ENCODE measurements at regions not wholly inside any gene's neighbourhood (a gene's known extent, or its start where the extent isn't known, plus 50 kb on each side); places are given as distances from the start of the nearest gene placed in this dataset.

- Histone ChIP-seq H3K9me3 (ENCODE audit: insufficient read depth, low read depth, low read length) (no peaks in the 10 kb centered on the region), H3K9me2 (replicated peaks; ENCODE audit: low read depth, low read length) (no peaks in the 10 kb centered on the region), H2AFZ (ENCODE audit: low read length) (no peak overlapping the region), H3K27me3 (ENCODE audit: insufficient read depth, low read length, poor library complexity, severe bottlenecking) (no peaks in the 10 kb centered on the region), H3K9ac (ENCODE audit: low read depth, low read length, poor library complexity, severe bottlenecking) (no peak overlapping the region), H3K79me2 (ENCODE audit: insufficient read depth, low read length) (no peaks in the 10 kb centered on the region), H3K36me3 (ENCODE audit: insufficient read depth, low read length) (no peaks in the 10 kb centered on the region), H3K4me1 (ENCODE audit: insufficient read depth, low read length, poor library complexity, severe bottlenecking) (no peaks in the 10 kb centered on the region), H4K20me1 (ENCODE audit: insufficient read depth, low read length, poor library complexity, severe bottlenecking) (no peaks in the 10 kb centered on the region), H3K4me2 (ENCODE audit: low read depth, low read length, poor library complexity, severe bottlenecking) (no peak overlapping the region), H3F3A (ENCODE audit: low read depth) (no peaks in the 10 kb centered on the region), H3K4me3 (ENCODE audit: low read length, poor library complexity, severe bottlenecking) (no peak overlapping the region)
- TF ChIP-seq, protein P1, sequence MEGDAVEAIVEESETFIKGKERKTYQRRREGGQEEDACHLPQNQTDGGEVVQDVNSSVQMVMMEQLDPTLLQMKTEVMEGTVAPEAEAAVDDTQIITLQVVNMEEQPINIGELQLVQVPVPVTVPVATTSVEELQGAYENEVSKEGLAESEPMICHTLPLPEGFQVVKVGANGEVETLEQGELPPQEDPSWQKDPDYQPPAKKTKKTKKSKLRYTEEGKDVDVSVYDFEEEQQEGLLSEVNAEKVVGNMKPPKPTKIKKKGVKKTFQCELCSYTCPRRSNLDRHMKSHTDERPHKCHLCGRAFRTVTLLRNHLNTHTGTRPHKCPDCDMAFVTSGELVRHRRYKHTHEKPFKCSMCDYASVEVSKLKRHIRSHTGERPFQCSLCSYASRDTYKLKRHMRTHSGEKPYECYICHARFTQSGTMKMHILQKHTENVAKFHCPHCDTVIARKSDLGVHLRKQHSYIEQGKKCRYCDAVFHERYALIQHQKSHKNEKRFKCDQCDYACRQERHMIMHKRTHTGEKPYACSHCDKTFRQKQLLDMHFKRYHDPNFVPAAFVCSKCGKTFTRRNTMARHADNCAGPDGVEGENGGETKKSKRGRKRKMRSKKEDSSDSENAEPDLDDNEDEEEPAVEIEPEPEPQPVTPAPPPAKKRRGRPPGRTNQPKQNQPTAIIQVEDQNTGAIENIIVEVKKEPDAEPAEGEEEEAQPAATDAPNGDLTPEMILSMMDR (conservative IDR thresholded peaks at IDR 0.05; ENCODE audit: low read length), result no peak
- TF ChIP-seq EZH2phosphoT487 (IDR thresholded peaks at IDR 0.05; ENCODE audit: borderline replicate concordance), result no peak
Measured at GRCh38 chr7:27466703-27467102, 196.0 kb downstream of the HIBADH start.

GRCh38 chr7:27472043-27472442 lies 190.6 kb downstream of the HIBADH start:
- H2AFZ ChIP-seq (ENCODE audit: low read length), result no peak overlapping the region
- no peak for TF ChIP-seq EZH2phosphoT487 (IDR thresholded peaks at IDR 0.05; ENCODE audit: borderline replicate concordance)
- TF ChIP-seq, protein P1 (conservative IDR thresholded peaks at IDR 0.05; ENCODE audit: low read length), result no peak
- no peak overlapping the region for H3K9ac ChIP-seq (ENCODE audit: low read depth, low read length, poor library complexity, severe bottlenecking)
- H4K20me1 ChIP-seq (ENCODE audit: insufficient read depth, low read length, poor library complexity, severe bottlenecking), result no peaks in the 10 kb centered on the region
- no peaks in the 10 kb centered on the region for H3K4me1 ChIP-seq (ENCODE audit: insufficient read depth, low read length, poor library complexity, severe bottlenecking)
- H3K4me3 ChIP-seq (ENCODE audit: low read length, poor library complexity, severe bottlenecking), result no peak overlapping the region
- H3K79me2 ChIP-seq (ENCODE audit: insufficient read depth, low read length), result no peaks in the 10 kb centered on the region
- H3K27me3 ChIP-seq (ENCODE audit: insufficient read depth, low read length, poor library complexity, severe bottlenecking), result no peaks in the 10 kb centered on the region
- no peaks in the 10 kb centered on the region for H3K9me2 ChIP-seq (replicated peaks; ENCODE audit: low read depth, low read length)
- H3F3A ChIP-seq (ENCODE audit: low read depth), result no peaks in the 10 kb centered on the region
- H3K4me2 ChIP-seq (ENCODE audit: low read depth, low read length, poor library complexity, severe bottlenecking), result no peak overlapping the region
- H3K9me3 ChIP-seq (ENCODE audit: insufficient read depth, low read depth, low read length), result no peaks in the 10 kb centered on the region
- no peaks in the 10 kb centered on the region for H3K36me3 ChIP-seq (ENCODE audit: insufficient read depth, low read length)
